Activated CD8-positive, alpha-beta memory T cell treated with anti-CD3 and anti-CD28 coated beads for 4 hours (primary cell): ENCODE measurements at regions not wholly inside any gene's neighbourhood (a gene's known extent, or its start where the extent isn't known, plus 50 kb on each side); places are given as distances from the start of the nearest gene placed in this dataset.
"Not testable (repeated sequence)": the region's sequence is repeated elsewhere in the genome, so short reads cannot be mapped to it uniquely, and the experiment has no call there.

Experiments used
- DNase-seq, 2 donors: peaks; one replicate each; pipeline ENCODE4 v3.0.0-alpha.2; 2020; ENCODE audit warnings: low read depth in 2 of 2

DNA sequence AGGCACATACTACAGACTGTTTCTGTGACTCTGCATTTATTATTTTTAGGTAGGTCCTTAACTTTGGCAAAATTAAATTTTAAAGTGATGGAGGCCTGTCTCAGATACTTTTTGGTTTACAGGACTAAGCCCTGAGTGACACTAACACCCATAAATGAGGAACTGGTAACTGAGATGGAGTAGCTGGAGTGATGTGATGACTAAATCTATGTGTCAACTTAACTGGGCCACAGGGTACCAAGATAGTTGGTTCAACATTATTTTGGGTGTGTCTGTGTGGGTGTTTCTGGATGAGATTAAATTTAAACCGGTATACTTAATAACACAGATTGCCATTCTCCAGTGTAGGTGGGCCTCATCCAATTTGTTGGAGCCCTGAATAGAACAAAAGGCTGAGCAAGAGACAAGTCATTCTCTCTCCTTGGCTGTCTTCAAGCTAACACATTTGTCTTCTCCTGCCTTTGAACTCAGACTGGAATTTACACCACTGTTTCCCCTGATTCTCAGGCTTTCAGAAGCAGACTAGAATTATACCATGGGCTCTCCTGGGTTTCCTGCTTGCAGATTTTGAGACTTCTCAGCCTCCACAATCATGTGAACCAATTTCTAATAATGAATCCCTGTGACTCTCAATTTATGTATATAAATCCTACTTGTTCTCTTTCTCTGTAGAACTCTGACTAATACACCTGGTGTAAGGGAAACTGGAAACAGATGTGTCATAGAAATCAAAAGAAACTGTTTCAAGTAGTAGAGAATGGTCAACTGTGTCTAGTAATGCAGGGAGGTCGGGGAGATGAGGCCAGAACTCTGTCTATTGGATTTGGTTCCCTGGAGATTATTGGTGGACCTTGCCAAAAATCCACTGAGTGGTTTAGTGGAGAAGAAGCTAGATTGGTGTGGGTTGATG is 579.2 kb downstream of the EPM2A start:
- no peak for DNase-seq

DNA sequence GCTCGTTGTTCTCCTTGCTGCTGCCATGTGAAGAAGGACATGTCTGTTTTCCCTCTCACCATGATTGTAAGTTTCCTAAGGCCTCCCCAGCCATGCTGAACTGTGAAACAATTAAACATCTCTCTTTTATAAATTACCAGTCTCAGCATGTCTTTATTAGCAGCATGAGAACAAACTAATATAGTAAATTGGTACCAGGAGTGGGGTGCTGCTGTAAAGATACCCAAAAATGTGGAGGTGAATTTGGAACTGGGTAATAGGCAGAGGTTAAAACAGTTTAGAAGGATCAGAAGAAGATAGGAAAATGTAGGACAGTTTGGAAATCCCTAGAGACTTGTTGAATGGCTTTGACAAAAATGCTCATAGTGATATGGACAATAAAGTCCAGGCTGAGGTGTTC is 576.7 kb downstream of the EPM2A start:
- DNase-seq = not testable (repeated sequence)

- no peak for DNase-seq
Measured at GRCh38 chr6:145159921-145160320, 575.4 kb downstream of the EPM2A start.

DNA sequence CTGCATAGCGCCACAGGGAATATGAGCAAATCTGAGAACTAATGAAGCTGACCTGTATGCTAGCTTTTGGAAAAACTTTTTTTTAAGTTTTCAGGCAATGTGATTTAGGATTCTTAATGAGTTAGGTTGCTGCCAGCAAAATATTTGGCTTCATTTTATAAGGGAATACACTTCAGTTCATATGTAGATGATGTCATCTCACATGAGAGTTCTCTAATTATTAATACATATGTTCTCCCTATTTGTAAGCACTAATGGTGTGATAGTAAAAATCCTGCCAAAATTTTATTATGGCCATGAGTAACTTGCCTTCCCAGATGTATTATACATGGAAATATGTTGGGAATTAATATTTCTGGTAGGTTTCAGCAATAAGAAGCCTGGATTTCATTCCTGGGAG is 573.8 kb downstream of the EPM2A start:
- DNase-seq = no peak

GRCh38 chr6:145169726-145170224 is 565.5 kb downstream of the EPM2A start:
- no peak for DNase-seq

GRCh38 chr6:145175470-145175869 is 559.9 kb downstream of the EPM2A start:
- no peak for DNase-seq

GRCh38 chr6:145178391-145178790 is 556.9 kb downstream of the EPM2A start:
- no peak for DNase-seq

DNA sequence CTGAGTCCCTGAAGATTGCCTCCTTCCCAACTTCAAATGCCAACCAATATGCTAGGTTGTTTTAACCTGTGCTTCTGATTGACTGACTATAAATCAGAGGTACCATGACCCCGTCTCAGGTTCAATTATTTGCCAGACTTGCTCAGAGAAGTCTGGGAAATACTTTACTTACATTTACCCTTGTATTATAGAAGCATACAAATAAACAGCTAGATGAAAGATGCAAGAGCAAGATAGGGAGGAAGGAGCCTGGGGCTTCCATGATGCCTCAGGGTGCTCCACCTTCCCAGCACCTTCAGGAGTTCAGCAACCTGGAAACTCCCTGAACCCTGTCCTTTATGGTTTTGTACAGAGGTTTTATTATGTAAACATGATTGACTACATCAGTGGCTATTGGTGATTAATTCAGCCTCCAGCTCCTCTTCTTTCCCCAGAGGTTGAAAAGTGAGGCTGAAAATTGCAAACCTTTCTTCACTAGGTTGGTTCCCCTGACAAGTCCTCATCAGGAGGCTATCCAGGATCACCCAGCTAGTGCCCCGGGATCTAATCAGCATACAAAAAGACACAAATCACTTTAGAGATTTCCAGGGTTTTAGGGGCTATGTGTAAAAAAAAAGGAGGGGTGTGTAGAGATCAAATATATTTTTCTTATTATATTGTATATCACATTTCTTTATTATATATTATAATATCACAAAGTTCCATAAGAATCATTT is 547.7 kb downstream of the EPM2A start:
- no peak for DNase-seq

- no peak for DNase-seq
Measured at GRCh38 chr6:145189836-145190235, 545.5 kb downstream of the EPM2A start.

GRCh38 chr6:145194389-145194788 is 540.9 kb downstream of the EPM2A start:
- DNase-seq = no peak

DNA sequence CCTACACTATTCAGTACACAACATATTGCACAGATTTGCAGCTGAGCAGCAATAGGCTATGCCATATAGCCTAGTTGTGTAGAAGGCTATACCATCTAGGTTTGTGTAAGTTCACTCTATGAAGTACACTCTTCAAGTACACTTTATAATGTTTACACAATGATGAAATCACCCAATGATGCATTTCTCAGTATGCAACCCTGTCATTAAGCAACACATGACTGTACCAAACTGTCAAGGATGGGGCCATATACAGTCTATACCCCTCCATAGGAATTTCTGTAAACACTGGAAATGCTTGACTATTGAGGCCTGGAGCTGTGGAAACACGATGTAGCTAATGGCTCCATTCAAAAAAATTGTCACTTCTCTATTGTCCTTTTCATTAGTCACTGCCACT is 535.4 kb downstream of the EPM2A start:
- DNase-seq = no peak

DNA sequence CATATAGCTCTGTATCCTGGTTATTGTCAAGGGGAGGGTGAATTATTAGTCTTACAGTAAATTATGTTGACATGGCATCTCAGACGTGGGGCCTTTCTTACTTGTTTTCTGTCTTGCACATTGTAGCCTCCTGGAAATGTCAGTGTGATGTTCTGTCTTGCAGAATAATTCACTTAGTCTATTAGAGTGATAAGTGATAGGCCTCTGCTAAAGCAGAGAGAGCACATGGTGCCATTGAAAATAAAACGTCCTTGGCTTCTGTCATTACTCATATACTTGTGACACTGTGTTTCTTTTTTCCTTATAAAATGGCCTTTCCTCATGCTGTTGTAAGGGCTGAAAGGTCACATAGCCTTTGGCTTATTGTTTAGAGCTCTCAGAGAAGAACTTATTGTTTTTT is 531.0 kb downstream of the EPM2A start:
- no peak for DNase-seq

DNA sequence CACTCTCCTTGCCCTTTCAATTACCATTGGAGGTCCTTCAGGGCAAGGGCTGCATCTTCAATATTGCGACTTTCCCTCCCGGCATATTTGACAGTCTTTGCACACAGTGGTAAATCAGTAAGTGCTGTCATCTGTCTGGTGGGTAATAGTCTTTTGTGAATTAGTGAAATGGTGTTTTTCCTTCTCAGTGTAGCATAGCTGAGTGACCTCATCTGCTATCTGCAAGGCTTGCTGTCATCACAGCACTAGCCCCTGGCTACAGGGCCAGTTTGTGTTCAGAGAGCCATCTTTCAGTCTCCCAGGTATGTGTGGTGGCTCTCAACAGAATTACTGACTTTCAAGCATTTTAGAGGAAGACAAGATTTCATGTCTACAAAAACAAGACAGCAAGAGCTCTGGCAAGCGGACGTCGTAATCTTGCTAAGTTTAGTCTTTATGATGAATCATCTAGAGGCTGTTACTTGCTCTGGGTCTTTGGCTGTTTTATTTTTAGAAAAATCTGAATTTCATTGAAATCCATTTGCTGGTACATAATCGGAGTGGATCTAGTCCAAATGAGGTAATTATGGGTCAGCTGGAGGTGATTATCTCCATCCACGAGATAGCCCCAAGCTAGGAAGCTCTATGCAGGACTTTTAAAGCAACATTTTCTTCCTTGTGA is 528.9 kb downstream of the EPM2A start:
- no peak for DNase-seq

GRCh38 chr6:145208474-145208873 is 526.8 kb downstream of the EPM2A start:
- no peak for DNase-seq

DNA sequence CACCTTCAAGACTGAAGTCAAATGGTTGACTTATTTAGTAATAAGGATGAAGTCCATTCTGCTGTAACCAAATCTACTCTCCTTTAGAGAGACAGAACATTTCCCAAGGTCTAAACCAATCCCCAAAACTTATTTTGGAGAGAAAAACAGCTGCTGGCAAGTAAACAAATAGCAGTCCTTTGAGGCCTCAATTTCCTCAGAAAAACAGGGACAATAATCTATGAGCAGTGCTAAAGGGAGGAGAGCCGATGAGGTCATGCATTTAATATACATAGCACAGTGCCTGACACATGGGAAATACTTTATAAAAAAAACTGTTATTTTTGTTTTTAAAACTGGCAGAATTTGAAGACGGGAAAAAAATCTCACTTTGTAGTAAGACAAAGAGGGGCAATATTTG is 526.0 kb downstream of the EPM2A start:
- DNase-seq = no peak

- DNase-seq = no peak
Measured at GRCh38 chr6:145212813-145213212, 522.5 kb downstream of the EPM2A start.

DNA sequence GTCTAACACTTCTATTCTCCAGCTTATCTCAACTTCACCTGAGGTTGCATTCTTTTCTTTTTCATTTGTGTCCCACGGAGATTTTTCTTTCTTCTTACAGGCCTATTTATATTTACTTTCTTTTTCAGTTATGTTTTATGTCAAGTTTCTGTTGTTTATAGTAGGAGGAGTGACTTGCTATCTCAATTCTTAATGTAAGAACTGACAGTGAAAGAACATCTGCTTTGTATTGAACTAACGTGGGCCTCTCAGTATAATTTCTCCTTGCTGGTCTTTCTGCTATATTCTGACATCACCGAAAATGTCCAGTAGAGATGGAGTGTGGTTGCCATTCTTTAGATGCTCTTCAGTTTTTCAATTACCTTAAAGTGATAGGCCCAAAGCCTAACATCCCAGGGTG is 521.7 kb downstream of the EPM2A start:
- no peak for DNase-seq

DNA sequence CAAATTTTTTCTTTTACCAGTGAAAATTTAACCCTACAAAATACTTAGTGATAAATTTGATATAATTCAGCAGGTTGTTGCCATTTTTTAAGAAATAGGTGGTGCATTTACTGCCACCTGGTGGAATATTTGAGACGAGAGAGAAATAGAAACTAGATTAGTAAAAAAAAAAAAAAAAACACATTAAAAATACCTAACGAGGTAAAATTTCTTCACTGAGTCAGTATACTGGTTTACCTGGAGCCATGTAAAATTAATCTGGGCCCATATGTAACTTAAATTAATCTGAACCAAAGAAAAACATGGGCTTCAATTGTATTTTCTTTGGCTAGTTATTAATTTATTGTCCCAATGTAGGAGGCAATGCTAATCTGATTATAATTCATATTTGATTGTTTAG is 520.8 kb downstream of the EPM2A start:
- no peak for DNase-seq

DNA sequence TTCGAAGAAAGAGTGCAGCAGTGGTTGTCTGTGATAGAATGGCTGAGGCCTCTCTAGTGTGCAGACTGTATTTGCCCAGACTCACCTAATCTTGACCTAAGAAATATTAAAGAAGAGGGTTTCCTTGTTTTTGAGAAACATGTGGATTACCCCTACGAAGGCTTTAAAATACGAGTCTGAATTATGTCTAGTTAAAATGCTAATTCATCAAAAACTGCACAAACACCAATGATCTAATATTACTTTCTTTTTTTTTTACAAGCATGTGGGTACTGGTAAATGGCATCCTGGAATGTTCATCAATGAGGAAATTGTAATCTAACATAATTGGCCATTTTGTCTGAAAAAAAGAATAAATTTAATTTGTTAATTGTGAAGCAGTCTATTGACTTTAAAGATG is 510.9 kb downstream of the EPM2A start:
- DNase-seq = no peak

DNA sequence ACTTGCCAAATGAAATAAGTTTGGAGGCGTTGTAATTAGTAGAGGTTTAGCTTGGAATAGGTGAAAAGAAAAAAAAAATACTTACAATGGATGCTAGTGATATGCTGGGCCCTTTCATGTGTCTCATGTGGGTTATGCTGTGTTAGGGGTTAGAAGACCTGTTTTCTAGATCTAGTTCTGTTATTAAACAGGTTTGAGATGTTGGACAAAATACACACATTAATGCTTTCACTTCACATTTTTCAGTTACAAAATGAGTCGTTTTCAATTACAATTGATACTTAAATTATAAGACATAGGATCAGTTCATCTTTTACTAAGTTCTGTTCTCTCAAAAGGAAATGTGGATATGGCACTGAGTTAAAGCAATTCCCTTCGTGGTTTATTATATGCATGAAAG is 509.8 kb downstream of the EPM2A start:
- no peak for DNase-seq

DNA sequence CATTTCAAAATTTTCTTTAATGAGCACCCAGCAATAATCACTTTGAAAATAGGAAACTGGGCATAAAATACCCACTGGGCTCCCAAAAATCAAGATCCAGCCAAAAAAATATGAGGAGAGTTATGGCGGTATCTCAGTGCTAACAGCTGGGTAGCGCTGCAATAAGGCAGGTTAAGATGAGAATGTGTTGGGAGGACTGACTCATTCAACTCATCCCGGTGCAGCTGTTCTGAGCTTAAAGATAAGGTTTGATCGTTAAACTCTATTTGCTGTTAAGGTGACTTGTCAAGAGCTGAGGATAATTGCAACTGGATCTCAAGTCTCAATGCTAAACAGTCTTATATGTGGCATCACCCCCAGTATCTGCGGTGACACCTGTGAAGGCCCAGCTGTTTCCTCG is 507.7 kb downstream of the EPM2A start:
- DNase-seq = no peak

GRCh38 chr6:145228962-145229582 is 506.2 kb downstream of the EPM2A start:
- DNase-seq = no peak
